ENCODE measurements at regions not wholly inside any gene's neighbourhood (a gene's known extent, or its start where the extent isn't known, plus 50 kb on each side); places are given as distances from the start of the nearest gene placed in this dataset.
"Not testable (repeated sequence)": the region's sequence is repeated elsewhere in the genome, so short reads cannot be mapped to it uniquely, and the experiment has no call there.

DNA sequence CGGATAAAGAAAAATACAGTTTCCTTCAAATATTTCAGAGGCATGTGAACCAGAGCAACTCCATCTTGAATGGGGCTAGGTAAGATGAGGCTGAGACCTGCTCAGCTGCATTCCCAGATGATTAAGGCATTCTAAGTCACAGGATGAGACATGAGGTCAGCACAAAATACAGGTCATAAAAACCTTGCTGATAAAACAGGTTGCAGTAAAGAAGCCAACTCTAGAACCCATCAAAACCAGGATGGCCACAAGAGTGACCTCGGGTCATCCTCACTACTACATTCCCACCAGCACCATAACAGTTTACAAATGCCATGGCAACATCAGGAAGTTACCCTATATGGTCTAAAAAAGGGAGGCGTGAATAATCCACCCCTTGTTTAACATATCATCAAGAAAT is 59.2 kb upstream of the TMEM108 start:
- TF ChIP-seq, protein P1, sequence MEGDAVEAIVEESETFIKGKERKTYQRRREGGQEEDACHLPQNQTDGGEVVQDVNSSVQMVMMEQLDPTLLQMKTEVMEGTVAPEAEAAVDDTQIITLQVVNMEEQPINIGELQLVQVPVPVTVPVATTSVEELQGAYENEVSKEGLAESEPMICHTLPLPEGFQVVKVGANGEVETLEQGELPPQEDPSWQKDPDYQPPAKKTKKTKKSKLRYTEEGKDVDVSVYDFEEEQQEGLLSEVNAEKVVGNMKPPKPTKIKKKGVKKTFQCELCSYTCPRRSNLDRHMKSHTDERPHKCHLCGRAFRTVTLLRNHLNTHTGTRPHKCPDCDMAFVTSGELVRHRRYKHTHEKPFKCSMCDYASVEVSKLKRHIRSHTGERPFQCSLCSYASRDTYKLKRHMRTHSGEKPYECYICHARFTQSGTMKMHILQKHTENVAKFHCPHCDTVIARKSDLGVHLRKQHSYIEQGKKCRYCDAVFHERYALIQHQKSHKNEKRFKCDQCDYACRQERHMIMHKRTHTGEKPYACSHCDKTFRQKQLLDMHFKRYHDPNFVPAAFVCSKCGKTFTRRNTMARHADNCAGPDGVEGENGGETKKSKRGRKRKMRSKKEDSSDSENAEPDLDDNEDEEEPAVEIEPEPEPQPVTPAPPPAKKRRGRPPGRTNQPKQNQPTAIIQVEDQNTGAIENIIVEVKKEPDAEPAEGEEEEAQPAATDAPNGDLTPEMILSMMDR (IDR thresholded peaks at IDR 0.05): not testable (repeated sequence)
- not testable (repeated sequence) for TF ChIP-seq POLR2A (IDR thresholded peaks at IDR 0.05)

Data from testis (tissue), 2 donors.